SHP77 (cell line): ENCODE measurements at regions not wholly inside any gene's neighbourhood (a gene's known extent, or its start where the extent isn't known, plus 50 kb on each side); places are given as distances from the start of the nearest gene placed in this dataset.

Experiments used
- DNase-seq, 2 experiments: peaks; one replicate each; lab custom pipeline; 2025; lab: John Stamatoyannopoulos, UW

GRCh38 chr3:177745607-177746005 is 548.3 kb upstream of the TBL1XR1 start:
- no peak for DNase-seq

DNA sequence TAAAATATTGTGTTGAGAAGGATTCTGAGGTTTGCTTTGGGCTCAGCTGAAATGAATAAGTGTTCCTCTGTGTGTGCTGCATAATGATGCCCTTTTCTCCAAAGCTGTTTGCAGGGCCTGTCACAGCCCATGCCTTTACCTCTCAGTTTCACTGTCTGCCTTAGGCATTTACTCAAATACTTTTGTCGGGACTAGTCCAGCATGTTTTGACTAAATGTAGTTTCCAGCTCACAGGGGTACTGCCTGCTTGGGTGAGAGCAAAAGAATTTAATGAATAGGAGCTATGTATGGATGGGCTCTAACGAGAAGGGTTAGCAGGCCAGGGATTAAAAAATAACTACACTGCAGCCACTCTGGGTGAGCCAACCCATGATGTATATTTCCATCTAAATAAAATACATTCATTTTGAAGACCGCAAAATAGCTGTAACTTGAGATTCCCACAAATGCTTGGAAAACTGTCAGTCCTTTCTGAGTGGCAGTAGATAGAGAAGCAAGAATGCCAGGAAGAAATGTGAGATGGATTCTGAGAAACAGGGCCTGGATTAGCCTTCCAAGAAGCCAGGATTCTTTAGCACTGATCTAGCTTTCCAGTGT is 549.2 kb upstream of the TBL1XR1 start:
- DNase-seq, result no peak

DNA sequence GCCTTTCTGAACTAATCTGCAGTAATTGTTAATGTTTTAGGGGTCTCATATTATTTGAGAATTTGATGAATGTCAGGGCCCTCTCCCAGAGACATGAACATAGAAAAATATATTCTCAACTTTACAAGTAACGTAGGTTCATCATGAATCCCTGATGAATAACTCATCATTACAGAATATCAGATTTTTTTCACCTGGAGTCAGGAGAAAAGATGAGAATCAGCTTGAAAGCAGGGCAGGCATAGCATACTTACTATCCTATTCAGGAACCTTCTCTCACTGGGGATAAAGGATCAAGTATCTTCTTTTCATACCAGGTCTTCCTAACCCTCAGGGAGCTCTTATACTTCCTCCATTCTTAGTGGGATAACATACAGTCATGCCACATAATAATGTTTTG is 552.6 kb upstream of the TBL1XR1 start:
- no peak for DNase-seq

- DNase-seq, result no peak
Observed at GRCh38 chr3:177750436-177750835, 553.2 kb upstream of the TBL1XR1 start.

GRCh38 chr3:177751770-177752169 is 554.5 kb upstream of the TBL1XR1 start:
- DNase-seq, result no peak

DNA sequence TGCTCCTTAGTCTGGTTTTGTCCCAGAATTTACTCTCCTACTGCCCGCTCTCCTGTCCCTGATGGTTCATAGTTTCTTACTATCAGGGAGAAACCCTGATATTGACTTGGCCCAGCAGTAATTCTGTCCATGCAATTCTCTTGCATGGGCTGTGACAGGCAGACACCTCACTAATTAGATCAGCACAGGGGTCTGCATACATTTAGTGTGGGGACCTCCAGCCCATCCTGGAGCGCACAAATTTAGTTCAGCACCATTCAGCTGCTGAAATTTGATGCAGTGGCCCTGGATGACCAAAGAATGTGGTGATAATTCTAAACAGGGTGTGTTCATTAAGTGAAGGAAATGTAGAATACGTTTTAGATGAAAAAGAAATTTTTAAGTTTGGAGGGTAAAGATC is 555.5 kb upstream of the TBL1XR1 start:
- no peak for DNase-seq

DNA sequence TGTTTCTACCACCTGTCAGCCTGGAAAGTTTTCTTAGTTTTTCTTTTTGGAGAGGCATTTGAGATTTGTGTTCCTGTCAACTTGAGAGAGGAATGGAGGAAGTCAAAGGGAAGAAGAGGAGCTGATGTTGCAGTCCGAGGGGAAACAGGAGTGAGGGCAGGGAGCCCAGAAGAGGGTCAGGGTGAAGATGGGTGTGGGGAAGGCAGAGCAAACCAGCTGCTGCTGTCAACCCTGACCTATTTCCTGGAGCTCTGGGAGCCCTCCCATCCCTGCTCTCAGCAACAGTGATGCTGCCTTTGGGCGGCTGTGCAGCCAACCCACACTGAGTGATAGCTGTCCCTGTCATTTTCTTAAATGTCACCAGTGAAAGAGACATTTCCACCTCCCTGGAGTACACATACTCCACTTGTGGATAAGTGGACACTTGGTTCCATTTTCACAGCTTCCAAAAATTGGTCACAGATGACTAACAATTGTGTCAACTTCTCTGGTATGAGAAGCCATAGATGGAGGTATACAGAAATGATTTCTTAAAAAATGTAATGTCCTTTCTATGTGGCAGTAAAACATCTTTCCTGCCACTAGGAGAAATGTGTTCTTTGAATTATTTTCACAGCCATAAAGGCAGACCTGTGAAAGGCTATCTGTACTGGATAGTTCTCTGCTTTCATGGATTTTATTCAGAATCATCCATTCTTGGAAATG is 556.3 kb upstream of the TBL1XR1 start:
- no peak for DNase-seq

DNA sequence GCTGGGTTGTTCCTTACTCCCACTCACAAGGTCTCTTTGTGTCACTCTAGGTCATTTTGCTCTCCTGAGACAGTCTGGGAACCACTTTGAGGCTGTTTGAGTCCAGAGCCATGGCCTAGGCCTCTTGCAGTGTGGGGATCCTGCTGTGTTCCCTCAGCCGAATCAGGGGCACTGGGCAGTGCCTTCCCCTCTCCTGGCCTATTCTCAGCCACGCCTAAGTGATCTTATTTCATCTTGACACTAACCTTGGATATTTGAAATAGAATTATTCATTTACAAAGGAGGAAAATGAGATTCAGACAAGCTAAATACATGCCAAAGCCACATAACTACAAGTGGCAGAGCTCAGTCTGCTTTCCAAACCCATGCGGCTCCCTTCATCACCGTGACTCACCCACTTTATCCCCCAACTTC is 557.2 kb upstream of the TBL1XR1 start:
- DNase-seq, result no peak

DNA sequence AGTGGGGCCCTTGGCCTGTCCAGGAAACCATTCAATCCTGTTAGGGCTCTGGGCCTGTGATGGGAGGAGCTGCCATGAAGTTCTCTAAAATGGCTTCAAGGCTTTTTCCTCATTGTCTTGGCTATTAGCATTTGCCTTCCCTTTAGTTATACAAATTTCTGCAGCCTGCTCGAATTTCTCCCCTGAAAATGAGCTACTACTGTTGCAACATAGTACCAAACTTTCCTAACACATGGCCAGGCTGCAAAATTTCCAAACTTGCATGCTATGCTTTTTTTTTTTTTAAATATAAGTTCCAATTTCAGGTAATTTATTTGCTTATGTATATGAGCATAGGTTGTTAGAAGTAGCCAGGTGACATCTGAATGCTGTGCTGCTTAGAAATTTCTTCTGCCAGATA is 560.8 kb upstream of the TBL1XR1 start:
- DNase-seq, result no peak

DNA sequence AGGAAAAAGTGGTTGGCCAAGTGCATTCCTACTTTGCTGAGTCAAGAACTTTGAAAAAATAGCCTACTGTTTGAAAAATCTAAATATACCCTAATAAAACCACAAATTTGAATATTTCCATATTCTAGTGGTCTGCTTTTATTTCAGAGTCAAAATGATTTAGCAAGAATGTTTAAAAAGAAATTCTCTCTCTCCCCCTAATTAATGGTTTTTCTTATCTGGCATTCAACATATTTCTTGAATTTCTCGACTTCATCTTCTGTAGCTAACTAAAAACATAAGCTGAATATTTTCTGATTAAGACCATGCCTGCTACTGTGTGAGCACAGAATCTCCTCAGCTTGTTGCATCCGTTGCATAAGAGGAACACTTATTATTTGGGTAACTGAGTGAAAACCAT is 563.5 kb upstream of the TBL1XR1 start:
- DNase-seq, result no peak

GRCh38 chr3:177764377-177764912 is 567.2 kb upstream of the TBL1XR1 start:
- DNase-seq, result no peak

DNA sequence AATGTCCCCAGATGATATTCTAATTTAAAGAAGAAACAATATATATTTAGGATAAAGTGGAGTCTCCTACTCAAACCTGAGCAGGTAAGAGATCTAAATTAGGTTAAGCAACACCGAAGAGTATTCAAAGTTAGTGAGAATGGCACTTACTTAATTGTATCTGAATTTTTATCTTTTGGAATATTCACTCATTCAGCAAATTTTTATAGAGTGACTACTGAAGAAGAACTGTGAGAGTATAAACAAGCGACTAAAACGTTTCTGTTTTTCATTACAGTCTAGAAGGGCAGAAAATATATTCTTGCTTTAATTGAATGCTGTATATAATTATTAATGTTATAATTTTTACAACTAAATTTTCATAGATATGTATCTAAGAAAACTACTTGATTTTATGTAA is 567.7 kb upstream of the TBL1XR1 start:
- no peak for DNase-seq

DNA sequence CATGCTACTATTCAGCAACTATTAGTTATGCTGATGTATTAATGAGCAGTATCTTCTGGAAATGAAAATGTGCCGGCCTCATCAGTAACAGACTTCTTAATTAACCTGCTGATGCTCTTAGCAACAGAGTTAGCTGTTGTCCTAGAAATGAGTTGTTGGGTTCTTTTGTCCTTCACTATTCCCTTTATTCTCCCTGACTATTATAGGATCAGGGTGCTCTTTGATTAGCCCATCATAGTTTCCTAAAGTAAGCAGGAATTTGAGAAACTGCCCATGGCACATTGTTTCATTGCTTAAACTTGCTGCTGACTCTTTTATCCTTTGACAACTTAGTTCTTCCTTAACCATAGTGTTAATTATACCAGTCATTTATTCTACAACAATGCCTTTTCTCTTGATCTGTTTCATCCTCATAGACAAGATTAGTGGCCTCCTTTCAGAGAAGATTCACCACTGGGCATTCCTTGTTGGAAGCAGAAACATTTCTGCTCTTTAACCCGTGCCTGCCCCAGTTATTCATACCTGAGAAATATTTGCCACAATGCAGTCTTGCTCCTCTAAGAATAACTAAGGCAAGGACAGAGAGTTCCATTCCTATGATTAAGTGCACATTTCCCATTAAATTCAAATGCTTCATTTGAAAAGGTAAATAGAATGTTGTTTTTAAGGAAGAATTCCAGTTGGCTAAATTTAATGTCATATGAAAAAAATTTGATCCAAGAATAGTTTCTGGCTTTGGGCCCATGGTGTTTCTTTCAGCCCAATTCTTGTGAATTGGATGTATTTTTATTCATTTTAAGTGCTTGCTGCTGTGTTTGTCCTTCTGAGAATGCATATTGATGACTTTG is 573.3 kb upstream of the TBL1XR1 start:
- no peak for DNase-seq

DNA sequence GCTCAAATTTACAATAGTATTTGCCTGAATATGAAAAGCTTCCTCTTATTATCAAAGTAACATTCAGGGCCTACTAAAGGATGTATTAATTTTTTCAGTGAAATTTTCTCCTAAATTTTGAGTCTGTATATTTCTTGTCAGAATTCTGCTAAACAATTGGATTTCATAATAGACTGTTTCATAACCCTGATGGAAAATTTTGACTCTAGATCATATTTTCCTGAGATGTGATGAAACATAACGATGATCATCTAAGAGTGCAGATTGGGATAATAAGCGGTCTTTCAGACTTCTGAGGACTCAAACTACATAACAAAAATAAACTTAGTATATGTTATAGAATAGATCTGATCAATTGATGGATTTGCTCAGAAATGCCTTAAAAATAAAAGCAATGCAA is 574.5 kb upstream of the TBL1XR1 start:
- no peak for DNase-seq

DNA sequence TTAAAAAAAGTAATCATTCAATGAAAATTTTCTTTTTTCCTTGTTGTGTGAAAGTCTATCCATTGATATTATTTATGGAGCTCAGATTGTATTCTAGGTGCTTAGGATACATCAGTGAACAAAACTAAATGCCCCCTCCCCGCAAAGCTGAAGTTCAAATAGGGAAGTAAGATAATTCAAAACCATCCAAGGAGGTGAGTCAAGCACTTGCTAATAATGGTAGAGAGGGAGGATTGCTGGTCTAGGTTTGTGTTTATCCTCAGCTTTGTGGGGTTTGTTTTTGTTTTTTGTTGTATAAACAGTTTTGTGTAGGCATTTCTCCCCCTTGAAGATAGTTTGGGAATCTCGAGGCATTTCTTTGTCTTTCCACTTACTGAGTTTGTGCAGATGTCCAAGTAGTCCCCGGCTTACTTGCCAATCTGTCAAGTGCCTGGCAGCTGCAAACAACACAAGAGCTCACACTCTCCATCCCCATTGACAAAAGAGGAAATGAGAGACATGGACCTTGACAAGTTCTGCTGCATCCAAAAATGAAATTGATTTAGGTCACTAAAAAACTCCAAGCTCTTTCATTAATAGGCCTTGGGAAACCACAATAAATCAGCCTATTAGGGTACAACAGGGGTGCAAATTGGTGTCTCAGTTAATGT is 575.8 kb upstream of the TBL1XR1 start:
- DNase-seq, result peak; percentile 21 to 25

- no peak for DNase-seq
Observed at GRCh38 chr3:177773717-177774116, 576.4 kb upstream of the TBL1XR1 start.

- peak; percentile 77 to 83 for DNase-seq
Observed at GRCh38 chr3:177776661-177777101, 579.4 kb upstream of the TBL1XR1 start.

DNA sequence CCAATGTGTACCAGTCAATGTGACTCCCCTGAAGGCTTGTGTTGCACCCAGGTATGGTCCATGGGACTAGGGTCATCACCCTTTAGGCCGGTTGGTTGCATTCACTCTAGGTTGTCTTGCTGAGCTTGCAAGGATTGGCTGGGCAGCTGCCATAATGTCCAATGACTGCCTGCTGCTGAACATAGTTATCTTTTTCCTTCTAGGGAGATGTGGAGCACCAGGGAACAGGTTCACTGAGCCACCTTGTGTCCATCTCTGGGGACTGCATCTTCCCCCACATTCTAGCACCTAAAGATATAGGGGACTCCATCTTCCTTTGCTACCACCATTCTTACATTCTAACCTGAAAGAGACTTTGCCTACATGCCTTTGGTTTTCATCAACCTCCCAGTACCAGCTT is 580.4 kb upstream of the TBL1XR1 start:
- DNase-seq, result peak; percentile 29 to 46

DNA sequence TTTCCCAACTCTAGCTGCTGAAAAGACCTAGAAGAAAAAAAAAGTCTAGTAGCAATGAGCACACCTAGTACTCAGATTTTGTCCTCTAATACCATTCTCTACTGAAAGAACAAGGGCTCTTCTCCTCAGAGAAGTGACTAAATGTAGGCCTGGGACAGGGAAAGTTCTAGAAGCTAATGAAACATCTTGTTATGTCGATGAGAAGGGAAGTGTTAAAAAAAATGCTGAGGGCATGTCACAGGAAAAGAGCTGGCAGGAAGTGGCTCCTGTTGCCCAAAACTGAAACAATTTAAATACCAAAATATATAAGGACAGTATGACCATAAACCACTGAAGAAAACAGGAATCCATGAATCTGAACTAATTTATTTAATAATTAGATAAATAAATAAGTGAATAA is 581.4 kb upstream of the TBL1XR1 start:
- no peak for DNase-seq

- DNase-seq, result no peak
Observed at GRCh38 chr3:177781686-177782161, 584.4 kb upstream of the TBL1XR1 start.

DNA sequence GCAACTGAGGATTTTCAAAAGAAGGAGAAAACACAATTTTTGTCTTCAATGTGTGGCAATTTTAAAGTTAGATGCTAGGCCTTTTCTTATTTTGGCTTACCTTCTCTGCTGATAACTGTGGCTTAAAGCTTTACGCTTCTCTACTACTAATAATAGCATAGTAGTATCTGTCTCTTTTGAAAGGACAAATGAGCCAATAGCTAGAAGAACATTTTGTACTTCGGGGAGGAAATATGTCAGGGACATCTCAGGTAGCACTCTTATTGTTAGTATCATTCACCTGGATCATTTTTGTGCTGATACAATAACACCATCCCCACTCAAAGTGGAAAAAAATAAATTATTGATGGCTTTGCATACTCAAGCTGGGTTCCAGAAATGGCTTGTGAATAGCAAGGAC is 586.1 kb upstream of the TBL1XR1 start:
- no peak for DNase-seq

DNA sequence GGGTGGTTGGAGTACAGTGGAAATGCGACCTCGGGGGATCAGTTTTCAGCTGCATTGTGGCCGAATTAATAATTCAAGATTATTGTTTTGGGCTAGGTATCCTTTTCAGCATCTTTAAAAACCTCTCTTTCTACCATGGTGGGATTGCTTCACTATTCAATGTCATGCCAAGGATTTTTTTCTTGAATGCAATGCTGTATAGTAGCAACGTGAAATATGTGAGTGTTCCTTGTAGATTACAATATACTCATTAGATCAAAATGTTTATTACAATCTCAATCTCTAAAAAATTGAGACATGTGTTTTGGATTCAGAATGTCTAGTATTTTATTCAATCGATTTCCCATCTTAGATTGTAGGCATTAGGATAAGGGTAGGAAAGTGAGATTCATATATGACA is 586.5 kb upstream of the TBL1XR1 start:
- DNase-seq, result no peak
